ENCODE measurements at regions not wholly inside any gene's neighbourhood (a gene's known extent, or its start where the extent isn't known, plus 50 kb on each side); places are given as distances from the start of the nearest gene placed in this dataset.

DNA sequence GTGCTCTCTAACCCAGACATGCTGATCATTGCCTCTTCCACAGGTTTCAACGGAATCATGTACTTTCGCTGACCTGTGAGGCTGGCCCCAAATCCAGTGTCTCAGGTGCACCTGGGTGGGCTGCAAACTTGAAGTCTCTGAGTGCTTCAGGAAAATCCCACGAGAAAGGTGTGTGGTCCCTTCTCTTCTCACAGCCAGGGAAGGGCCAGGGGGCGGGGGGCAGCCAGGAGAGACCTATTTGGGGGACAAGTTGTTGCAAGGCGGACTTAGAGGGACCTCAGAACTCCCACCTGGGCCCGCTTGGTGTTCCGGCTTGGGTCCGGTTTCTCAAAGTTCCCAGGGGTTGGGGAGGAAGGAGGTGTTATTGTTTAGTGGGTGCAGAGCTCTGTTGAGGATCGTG lies 80.0 kb downstream of the HMX1 start:
- 56 to 66% methylated on average over 9 of the region's 9 CpGs for WGBS, 2 donors
- intact Hi-C loops (cut with DNase I) = no loop called here

DNA sequence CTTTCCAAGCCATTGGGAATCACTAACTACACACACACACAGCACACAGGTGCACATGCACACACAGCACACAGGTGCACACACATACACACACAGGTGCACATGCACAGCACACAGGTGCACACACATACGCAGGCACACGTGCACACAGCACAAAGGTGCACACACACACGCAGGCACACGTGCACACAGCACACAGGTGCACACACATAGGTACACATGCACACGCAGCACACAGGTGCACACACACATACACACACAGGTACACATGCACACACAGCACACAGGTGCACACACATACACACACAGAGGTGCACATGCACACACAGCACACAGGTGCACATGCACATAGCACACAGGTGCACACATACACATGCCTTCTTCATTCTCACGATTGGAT lies 80.9 kb downstream of the HMX1 start:
- intact Hi-C loops (cut with DNase I) = no loop called here
- no peak overlapping the region for H3K27ac ChIP-seq
- WGBS, 2 donors = 52% methylated on average over 6 of the region's 6 CpGs

More for the DNA sequence above, 80.0 kb downstream of the HMX1 start:
- H3K4me1 ChIP-seq = no peaks in the 10 kb centered on the region
- no peak overlapping the region for H3K4me3 ChIP-seq
- H3K27ac ChIP-seq = no peak overlapping the region
- FAIRE-seq = no peak
- H3K27me3 ChIP-seq = no peaks in the 10 kb centered on the region
- H3K9me3 ChIP-seq = no peaks in the 10 kb centered on the region
- DNase-seq = no peak
- TF ChIP-seq, protein P1, sequence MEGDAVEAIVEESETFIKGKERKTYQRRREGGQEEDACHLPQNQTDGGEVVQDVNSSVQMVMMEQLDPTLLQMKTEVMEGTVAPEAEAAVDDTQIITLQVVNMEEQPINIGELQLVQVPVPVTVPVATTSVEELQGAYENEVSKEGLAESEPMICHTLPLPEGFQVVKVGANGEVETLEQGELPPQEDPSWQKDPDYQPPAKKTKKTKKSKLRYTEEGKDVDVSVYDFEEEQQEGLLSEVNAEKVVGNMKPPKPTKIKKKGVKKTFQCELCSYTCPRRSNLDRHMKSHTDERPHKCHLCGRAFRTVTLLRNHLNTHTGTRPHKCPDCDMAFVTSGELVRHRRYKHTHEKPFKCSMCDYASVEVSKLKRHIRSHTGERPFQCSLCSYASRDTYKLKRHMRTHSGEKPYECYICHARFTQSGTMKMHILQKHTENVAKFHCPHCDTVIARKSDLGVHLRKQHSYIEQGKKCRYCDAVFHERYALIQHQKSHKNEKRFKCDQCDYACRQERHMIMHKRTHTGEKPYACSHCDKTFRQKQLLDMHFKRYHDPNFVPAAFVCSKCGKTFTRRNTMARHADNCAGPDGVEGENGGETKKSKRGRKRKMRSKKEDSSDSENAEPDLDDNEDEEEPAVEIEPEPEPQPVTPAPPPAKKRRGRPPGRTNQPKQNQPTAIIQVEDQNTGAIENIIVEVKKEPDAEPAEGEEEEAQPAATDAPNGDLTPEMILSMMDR (IDR thresholded peaks at IDR 0.05) = no peak
- ATAC-seq = no peak
- H3K36me3 ChIP-seq = no peaks in the 10 kb centered on the region

DNA sequence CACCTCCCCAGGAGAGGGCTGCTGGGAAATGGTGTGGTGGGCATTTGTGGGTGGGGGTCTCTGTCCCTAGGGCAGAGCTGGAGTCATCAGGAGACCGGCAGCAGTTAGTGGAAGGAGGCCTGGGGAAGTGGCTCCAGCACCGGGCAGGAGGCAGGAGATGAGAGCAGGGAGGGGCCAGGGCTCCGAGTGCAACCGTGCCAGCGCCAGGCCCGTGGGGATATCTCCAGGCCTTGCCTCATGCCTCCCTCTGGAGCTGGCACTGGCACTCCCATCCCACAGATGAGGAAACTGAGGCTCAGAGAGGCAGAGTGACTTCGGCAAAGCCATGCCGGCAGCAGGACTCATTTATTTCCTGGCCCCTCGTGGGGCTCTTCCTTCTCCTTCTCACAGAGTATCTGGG lies 83.5 kb downstream of the HMX1 start:
- H3K36me3 ChIP-seq = no peaks in the 10 kb centered on the region
- H3K27ac ChIP-seq = no peak overlapping the region
- intact Hi-C loops (cut with DNase I) = no loop called here
- 63 to 71% methylated on average over 9 of the region's 9 CpGs for WGBS, 2 donors
- no peaks in the 10 kb centered on the region for H3K9me3 ChIP-seq
- DNase-seq = no peak
- no peak overlapping the region for H3K4me3 ChIP-seq
- no peak for FAIRE-seq
- TF ChIP-seq, protein P1 (IDR thresholded peaks at IDR 0.05) = no peak
- H3K4me1 ChIP-seq = no peaks in the 10 kb centered on the region
- no peaks in the 10 kb centered on the region for H3K27me3 ChIP-seq
- no peak for ATAC-seq

More for the DNA sequence above, 80.9 kb downstream of the HMX1 start:
- FAIRE-seq (no peak), ATAC-seq (no peak), DNase-seq (no peak)
- no peaks in the 10 kb centered on the region for H3K4me1 ChIP-seq
- H3K9me3 ChIP-seq = no peaks in the 10 kb centered on the region
- no peak overlapping the region for H3K4me3 ChIP-seq
- TF ChIP-seq, protein P1 (IDR thresholded peaks at IDR 0.05) = no peak
- H3K36me3 ChIP-seq = no peaks in the 10 kb centered on the region
- H3K27me3 ChIP-seq = no peaks in the 10 kb centered on the region

DNA sequence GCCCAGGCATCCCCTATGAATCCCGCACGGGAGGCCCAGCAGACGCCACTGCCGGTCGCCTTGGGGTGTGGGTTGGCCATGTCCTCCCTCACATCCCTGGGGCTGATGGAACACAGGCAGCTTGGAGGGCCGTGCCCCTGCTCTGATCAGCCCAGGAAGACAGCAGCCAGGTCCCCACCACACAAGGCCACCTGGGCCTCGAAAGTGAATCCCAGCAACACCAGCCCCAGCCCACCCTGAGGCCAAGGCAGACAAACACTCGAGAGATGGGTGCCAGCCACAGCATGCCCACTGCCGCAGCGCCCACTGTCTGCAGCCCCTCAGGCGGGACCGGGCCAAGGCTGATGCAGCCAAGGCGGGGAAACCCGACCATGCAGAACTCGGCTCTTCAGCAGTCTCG lies 85.5 kb downstream of the HMX1 start:
- Histone ChIP-seq H3K9me3 (no peaks in the 10 kb centered on the region), H3K27me3 (no peaks in the 10 kb centered on the region), H3K4me1 (no peaks in the 10 kb centered on the region), H3K27ac (no peak overlapping the region), H3K36me3 (no peaks in the 10 kb centered on the region), H3K4me3 (no peak overlapping the region)
- ATAC-seq (no peak), FAIRE-seq (no peak), DNase-seq (no peak)
- WGBS, 2 donors = 63 to 74% methylated on average over 16 of the region's 16 CpGs
- intact Hi-C loops (cut with DNase I) = no loop called here
- TF ChIP-seq, protein P1 (IDR thresholded peaks at IDR 0.05) = no peak

DNA sequence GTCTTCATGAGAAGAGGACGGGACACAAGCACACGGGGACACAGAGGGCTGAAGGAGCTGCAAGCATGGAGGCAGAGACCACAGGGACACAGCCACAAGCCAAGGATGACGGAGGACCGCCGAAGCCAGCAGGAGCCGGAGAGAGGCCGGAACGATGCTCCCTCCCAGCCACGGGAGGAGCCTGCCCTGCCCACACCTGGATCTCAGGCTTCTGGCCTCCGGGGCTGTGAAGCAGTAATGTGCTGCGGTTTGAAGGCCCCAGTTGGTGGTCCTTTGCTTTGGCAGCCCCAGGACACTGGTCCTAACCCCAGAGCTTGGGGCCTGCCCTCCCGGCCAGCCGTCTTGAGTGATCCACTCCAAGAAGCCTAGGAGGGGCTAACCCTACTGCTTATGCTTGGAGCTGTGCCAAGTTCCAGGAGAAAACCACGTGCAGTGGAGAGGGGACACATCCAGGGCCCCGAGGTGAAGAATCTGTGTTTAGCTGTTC lies 85.9 kb downstream of the HMX1 start:
- DNase-seq (no peak), FAIRE-seq (no peak), ATAC-seq (no peak)
- H3K9me3 ChIP-seq = no peaks in the 10 kb centered on the region
- WGBS, 2 donors = 47 to 60% methylated on average over 15 of the region's 15 CpGs
- H3K4me1 ChIP-seq = no peaks in the 10 kb centered on the region
- H3K4me3 ChIP-seq = no peak overlapping the region
- H3K27ac ChIP-seq = no peak overlapping the region
- H3K27me3 ChIP-seq = no peaks in the 10 kb centered on the region
- TF ChIP-seq, protein P1 (IDR thresholded peaks at IDR 0.05) = no peak
- intact Hi-C loops (cut with DNase I) = no loop called here
- H3K36me3 ChIP-seq = no peaks in the 10 kb centered on the region
